GM18502 (cell line): ENCODE measurements at regions not wholly inside any gene's neighbourhood (a gene's known extent, or its start where the extent isn't known, plus 50 kb on each side); places are given as distances from the start of the nearest gene placed in this dataset.

Experiments used
- ATAC-seq: cut with Tn5 transposase; IDR thresholded peaks from one replicate; pipeline ENCODE4 v1.9.1; 2021; ENCODE audit warnings: mild to moderate bottlenecking; ENCODE audit not compliant: unreplicated experiment, poor library complexity

GRCh38 chr22:22835771-22836291, 51.8 kb upstream of the IGLL5 start:
- ATAC-seq, result no peak

- ATAC-seq, result no peak
These were observed 51.0 kb upstream of the IGLL5 start for GRCh38 chr22:22836635-22837034.
